GM23248 (cell line): ENCODE measurements at regions not wholly inside any gene's neighbourhood (a gene's known extent, or its start where the extent isn't known, plus 50 kb on each side); places are given as distances from the start of the nearest gene placed in this dataset.
"Not testable (repeated sequence)": the region's sequence is repeated elsewhere in the genome, so short reads cannot be mapped to it uniquely, and the experiment has no call there.

ENCODE experiments used
- EZH2 ChIP-seq: fragments of 200-600 bp; sonication (generic); IDR thresholded peaks from 2 replicates; pipeline ENCODE4 v1.6.1; 2018; ENCODE audit warnings: antibody characterized with exemption, mild to moderate bottlenecking; ENCODE audit not compliant: insufficient read depth, poor library complexity, severe bottlenecking
- EZH2phosphoT487 ChIP-seq: fragments of 200-600 bp; sonication (generic); IDR thresholded peaks from 2 replicates; pipeline ENCODE4 v1.6.1; 2018; ENCODE audit warnings: antibody characterized with exemption, moderate library complexity, mild to moderate bottlenecking, low read depth; ENCODE audit not compliant: insufficient read depth

- not testable (repeated sequence) for TF ChIP-seq EZH2, EZH2phosphoT487
Measured at GRCh38 chr1:198963796-198964195, 325.0 kb downstream of the PTPRC start.
